ENCODE measurements at regions not wholly inside any gene's neighbourhood (a gene's known extent, or its start where the extent isn't known, plus 50 kb on each side); places are given as distances from the start of the nearest gene placed in this dataset.

DNA sequence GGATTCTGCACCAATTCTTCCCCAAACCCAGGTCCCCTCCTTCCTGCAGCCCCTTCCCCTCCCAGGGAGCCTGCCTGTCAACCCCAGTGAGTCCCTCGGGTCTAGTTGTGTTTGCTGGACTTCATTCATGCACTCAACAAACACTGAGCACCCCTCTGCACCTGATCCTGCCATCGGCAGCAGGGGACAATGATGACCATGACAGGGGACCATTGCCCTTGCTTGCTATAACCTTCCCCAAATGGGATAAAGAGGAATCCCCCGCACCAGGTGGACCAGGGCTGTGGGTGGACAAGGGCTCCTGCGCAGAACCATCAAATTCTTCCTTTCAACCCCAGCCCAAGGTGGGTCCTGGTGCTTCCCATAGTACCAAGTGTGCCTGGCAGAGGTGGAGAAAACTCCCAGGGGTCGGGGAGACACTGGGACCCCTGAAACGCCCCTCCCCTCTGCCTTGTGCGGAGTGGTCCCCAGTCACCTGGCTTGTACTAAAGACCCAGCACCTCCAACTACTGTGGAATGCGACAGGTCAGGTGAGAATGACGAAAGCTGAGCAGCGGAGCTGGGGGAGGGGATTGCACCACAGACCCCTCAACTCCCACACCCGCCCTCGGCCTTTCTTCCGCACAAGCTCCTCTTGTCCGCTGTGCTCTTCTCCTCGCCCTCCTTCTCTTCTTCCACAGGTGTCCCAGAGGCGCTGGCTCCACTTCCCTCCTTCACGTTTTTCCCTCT, 119.9 kb upstream of the ZNF217 start:
- no peak for TF ChIP-seq EZH2phosphoT487 (IDR thresholded peaks at IDR 0.05; ENCODE audit: borderline replicate concordance, low read length)
- TF ChIP-seq, protein P1, sequence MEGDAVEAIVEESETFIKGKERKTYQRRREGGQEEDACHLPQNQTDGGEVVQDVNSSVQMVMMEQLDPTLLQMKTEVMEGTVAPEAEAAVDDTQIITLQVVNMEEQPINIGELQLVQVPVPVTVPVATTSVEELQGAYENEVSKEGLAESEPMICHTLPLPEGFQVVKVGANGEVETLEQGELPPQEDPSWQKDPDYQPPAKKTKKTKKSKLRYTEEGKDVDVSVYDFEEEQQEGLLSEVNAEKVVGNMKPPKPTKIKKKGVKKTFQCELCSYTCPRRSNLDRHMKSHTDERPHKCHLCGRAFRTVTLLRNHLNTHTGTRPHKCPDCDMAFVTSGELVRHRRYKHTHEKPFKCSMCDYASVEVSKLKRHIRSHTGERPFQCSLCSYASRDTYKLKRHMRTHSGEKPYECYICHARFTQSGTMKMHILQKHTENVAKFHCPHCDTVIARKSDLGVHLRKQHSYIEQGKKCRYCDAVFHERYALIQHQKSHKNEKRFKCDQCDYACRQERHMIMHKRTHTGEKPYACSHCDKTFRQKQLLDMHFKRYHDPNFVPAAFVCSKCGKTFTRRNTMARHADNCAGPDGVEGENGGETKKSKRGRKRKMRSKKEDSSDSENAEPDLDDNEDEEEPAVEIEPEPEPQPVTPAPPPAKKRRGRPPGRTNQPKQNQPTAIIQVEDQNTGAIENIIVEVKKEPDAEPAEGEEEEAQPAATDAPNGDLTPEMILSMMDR (IDR thresholded peaks at IDR 0.05; ENCODE audit: low read depth, low read length, poor library complexity, severe bottlenecking): no peak
- H3K4me3 ChIP-seq (ENCODE audit: low read length): no peak overlapping the region
- H3F3A ChIP-seq (ENCODE audit: control insufficient read depth, insufficient read depth): no peaks in the 10 kb centered on the region; the same call in none of the 2 replicates
- H3K9me3 ChIP-seq (ENCODE audit: control insufficient read depth, insufficient read depth, low read length): no peaks in the 10 kb centered on the region
- no peaks in the 10 kb centered on the region for H3K9me2 ChIP-seq (replicated peaks; ENCODE audit: control insufficient read depth, low read length)
- H3K79me2 ChIP-seq (ENCODE audit: control insufficient read depth, low read length): no peaks in the 10 kb centered on the region
- peaks cover 38% of the 10 kb centered on the region for H3K4me1 ChIP-seq (ENCODE audit: control insufficient read depth, low read length)
- H3K36me3 ChIP-seq (ENCODE audit: control insufficient read depth, low read length): no peaks in the 10 kb centered on the region
- no peak overlapping the region for H3K27ac ChIP-seq (ENCODE audit: low read depth, low read length)
- H3K27me3 ChIP-seq (ENCODE audit: control insufficient read depth, low read length): no peaks in the 10 kb centered on the region
- H3K4me2 ChIP-seq (ENCODE audit: low read length): no peak overlapping the region
- H4K20me1 ChIP-seq (ENCODE audit: control insufficient read depth, insufficient read depth, low read depth, low read length): no peaks in the 10 kb centered on the region

- no peak overlapping the region for H3K27ac ChIP-seq (ENCODE audit: low read depth, low read length)
Observed at GRCh38 chr20:53712212-53712977, 118.8 kb upstream of the ZNF217 start.

DNA sequence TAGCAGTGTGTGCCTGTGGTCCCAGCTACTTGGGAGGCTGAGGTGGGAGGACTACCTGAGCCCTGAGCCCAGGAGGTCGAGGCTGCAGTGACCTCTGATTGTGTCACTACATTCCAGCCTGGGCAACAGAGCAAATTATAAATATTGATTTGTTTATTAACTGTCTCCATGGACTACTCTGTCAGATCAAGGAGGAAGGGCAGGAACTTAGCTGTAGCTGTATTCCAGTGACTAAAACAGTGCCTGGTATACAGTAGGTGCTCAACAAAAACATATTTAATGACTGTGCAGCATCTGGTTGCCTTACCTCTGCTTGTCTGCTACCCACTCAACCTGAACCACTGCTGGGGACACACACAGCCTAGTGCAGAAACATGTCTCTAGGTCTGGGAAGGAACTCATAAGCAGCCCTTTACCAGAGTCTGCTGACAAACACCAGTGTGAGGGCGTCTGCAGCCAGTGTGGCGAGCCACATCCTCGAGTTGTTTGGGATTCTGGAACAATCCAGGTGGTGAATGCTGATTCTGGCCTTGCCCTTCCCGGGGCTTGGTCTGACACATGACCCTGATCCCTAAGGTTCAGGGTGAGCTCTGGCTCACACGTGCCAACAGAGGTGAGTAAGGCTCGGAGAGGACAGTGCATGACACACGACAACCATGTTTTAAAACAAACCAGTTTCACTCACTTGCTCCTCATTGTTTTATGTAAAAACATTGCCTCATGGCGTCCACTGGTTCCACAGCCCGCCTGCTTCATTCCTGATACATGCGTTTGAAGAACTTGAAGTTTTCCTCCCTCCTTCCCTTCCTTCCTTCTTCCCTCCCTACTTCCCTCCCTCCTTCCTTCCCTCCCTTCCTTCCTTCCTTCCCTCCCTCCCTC, 117.9 kb upstream of the ZNF217 start:
- H3K27ac ChIP-seq (ENCODE audit: low read depth, low read length): no peak overlapping the region
- peaks cover 57% of the 10 kb centered on the region for H3K4me1 ChIP-seq (ENCODE audit: control insufficient read depth, low read length)

More at GRCh38 chr20:53712212-53712977, 118.8 kb upstream of the ZNF217 start:
- H3K9me2 ChIP-seq (replicated peaks; ENCODE audit: control insufficient read depth, low read length): no peaks in the 10 kb centered on the region
- H3K4me1 ChIP-seq (ENCODE audit: control insufficient read depth, low read length): peaks cover 49% of the 10 kb centered on the region
- no peak for TF ChIP-seq EZH2phosphoT487 (IDR thresholded peaks at IDR 0.05; ENCODE audit: borderline replicate concordance, low read length)
- H3K36me3 ChIP-seq (ENCODE audit: control insufficient read depth, low read length): no peaks in the 10 kb centered on the region
- H3K79me2 ChIP-seq (ENCODE audit: control insufficient read depth, low read length): no peaks in the 10 kb centered on the region
- H4K20me1 ChIP-seq (ENCODE audit: control insufficient read depth, insufficient read depth, low read depth, low read length): no peaks in the 10 kb centered on the region
- H3K4me2 ChIP-seq (ENCODE audit: low read length): no peak overlapping the region
- H3F3A ChIP-seq (ENCODE audit: control insufficient read depth, insufficient read depth): peaks cover 3% of the 10 kb centered on the region; the same call in 1 of the 2 replicates
- H3K4me3 ChIP-seq (ENCODE audit: low read length): no peak overlapping the region
- H3K9me3 ChIP-seq (ENCODE audit: control insufficient read depth, insufficient read depth, low read length): no peaks in the 10 kb centered on the region
- no peaks in the 10 kb centered on the region for H3K27me3 ChIP-seq (ENCODE audit: control insufficient read depth, low read length)

More for the DNA sequence above, 117.9 kb upstream of the ZNF217 start:
- Histone ChIP-seq H3K79me2 (ENCODE audit: control insufficient read depth, low read length) (no peaks in the 10 kb centered on the region), H3F3A (ENCODE audit: control insufficient read depth, insufficient read depth) (peaks cover 8% of the 10 kb centered on the region), H3K9me2 (replicated peaks; ENCODE audit: control insufficient read depth, low read length) (no peaks in the 10 kb centered on the region), H4K20me1 (ENCODE audit: control insufficient read depth, insufficient read depth, low read depth, low read length) (no peaks in the 10 kb centered on the region), H3K4me3 (ENCODE audit: low read length) (no peak overlapping the region), H3K9me3 (ENCODE audit: control insufficient read depth, insufficient read depth, low read length) (no peaks in the 10 kb centered on the region), H3K27me3 (ENCODE audit: control insufficient read depth, low read length) (no peaks in the 10 kb centered on the region), H3K36me3 (ENCODE audit: control insufficient read depth, low read length) (no peaks in the 10 kb centered on the region), H3K4me2 (ENCODE audit: low read length) (no peak overlapping the region)
- TF ChIP-seq, protein P1 (IDR thresholded peaks at IDR 0.05; ENCODE audit: low read depth, low read length, poor library complexity, severe bottlenecking): no peak
- TF ChIP-seq EZH2phosphoT487 (IDR thresholded peaks at IDR 0.05; ENCODE audit: borderline replicate concordance, low read length): no peak

Data from DOHH2 (cell line).